Trophoblast cell (in vitro differentiated cells and primary cell): ENCODE measurements at regions not wholly inside any gene's neighbourhood (a gene's known extent, or its start where the extent isn't known, plus 50 kb on each side); places are given as distances from the start of the nearest gene placed in this dataset.

Source experiments
- DNase-seq, 2 donors: peaks; one replicate each; pipeline ENCODE4 v3.0.0-alpha.2; 2016
- H2AFZ ChIP-seq: 2 replicates; pipeline ENCODE4 v1.6.1; 2013; ENCODE audit warnings: low read length, moderate library complexity, mild to moderate bottlenecking; ENCODE audit not compliant: insufficient read depth, poor library complexity
- H2AK5ac ChIP-seq: 2 replicates; pipeline ENCODE4 v1.6.1; 2013; ENCODE audit warnings: mild to moderate bottlenecking, low read length
- H2BK120ac ChIP-seq: 2 replicates; pipeline ENCODE4 v1.6.1; 2013; ENCODE audit warnings: low read length, mild to moderate bottlenecking, moderate library complexity; ENCODE audit not compliant: insufficient read depth, poor library complexity
- H2BK12ac ChIP-seq: 2 replicates; pipeline ENCODE4 v1.6.1; 2013; ENCODE audit warnings: mild to moderate bottlenecking, low read length, moderate library complexity
- H2BK5ac ChIP-seq: 2 replicates; pipeline ENCODE4 v1.6.1; 2013; ENCODE audit warnings: low read length, low read depth, moderate library complexity, mild to moderate bottlenecking; ENCODE audit not compliant: poor library complexity
- H3K14ac ChIP-seq: 2 replicates; pipeline ENCODE4 v1.6.1; 2013; ENCODE audit warnings: mild to moderate bottlenecking, low read length
- H3K18ac ChIP-seq: 2 replicates; pipeline ENCODE4 v1.6.1; 2013; ENCODE audit warnings: mild to moderate bottlenecking, low read length
- H3K23ac ChIP-seq: 2 replicates; pipeline ENCODE4 v1.6.1; 2013; ENCODE audit warnings: low read length
- H3K27ac ChIP-seq: 2 replicates; pipeline ENCODE4 v1.5.1; 2013; ENCODE audit warnings: low read depth, mild to moderate bottlenecking, inconsistent platforms, low read length, moderate library complexity
- H3K27me3 ChIP-seq: 2 replicates; pipeline ENCODE4 v1.6.1; 2013; ENCODE audit warnings: inconsistent platforms, mild to moderate bottlenecking, low read length, moderate library complexity; ENCODE audit not compliant: insufficient read depth
- H3K36me3 ChIP-seq, 2 experiments: 1 replicate in 1 of 2; 2 replicates in 1 of 2; pipeline ENCODE4 v1.6.1; 2013; ENCODE audit warnings: low read length in 2 of 2, mild to moderate bottlenecking in 2 of 2, moderate library complexity in 1 of 2; ENCODE audit not compliant: insufficient read depth in 2 of 2, control insufficient read depth in 1 of 2
- H3K4ac ChIP-seq: 2 replicates; pipeline ENCODE4 v1.6.1; 2013; ENCODE audit warnings: low read depth, mild to moderate bottlenecking, low read length, moderate library complexity
- H3K4me1 ChIP-seq, 2 experiments: 1 replicate in 1 of 2; 2 replicates in 1 of 2; pipeline ENCODE4 v1.6.1; 2013; ENCODE audit warnings: low read length in 2 of 2, mild to moderate bottlenecking in 2 of 2, moderate library complexity in 1 of 2; ENCODE audit not compliant: insufficient read depth in 2 of 2, control insufficient read depth in 1 of 2
- H3K4me2 ChIP-seq: 2 replicates; pipeline ENCODE4 v1.6.1; 2013; ENCODE audit warnings: inconsistent platforms, mild to moderate bottlenecking, low read length, moderate library complexity
- H3K4me3 ChIP-seq: 2 replicates; pipeline ENCODE4 v1.5.1; 2013; ENCODE audit warnings: mild to moderate bottlenecking, low read depth, low read length, inconsistent platforms
- H3K79me1 ChIP-seq: one replicate; pipeline ENCODE4 v1.6.1; 2013; ENCODE audit warnings: low read length
- H3K79me2 ChIP-seq: 2 replicates; pipeline ENCODE4 v1.6.1; 2013; ENCODE audit warnings: low read length, mild to moderate bottlenecking; ENCODE audit not compliant: control insufficient read depth, insufficient read depth, poor library complexity
- H3K9ac ChIP-seq: 2 replicates; pipeline ENCODE4 v1.6.1; 2013; ENCODE audit warnings: mild to moderate bottlenecking, low read length
- H3K9me3 ChIP-seq: 2 replicates; pipeline ENCODE4 v1.6.1; 2013; ENCODE audit warnings: low read depth, mild to moderate bottlenecking, control low read depth, inconsistent platforms, low read length; ENCODE audit not compliant: insufficient read depth
- H4K12ac ChIP-seq: 2 replicates; pipeline ENCODE4 v1.6.1; 2013; ENCODE audit warnings: low read depth, mild to moderate bottlenecking, low read length, moderate library complexity
- H4K8ac ChIP-seq: 2 replicates; pipeline ENCODE4 v1.6.1; 2013; ENCODE audit warnings: low read depth, mild to moderate bottlenecking, low read length, moderate library complexity
- H4K91ac ChIP-seq: one replicate; pipeline ENCODE4 v1.6.1; 2013; ENCODE audit warnings: low read depth, mild to moderate bottlenecking, low read length, moderate library complexity
- WGBS: extraction: QIAGEN DNeasy Blood & Tissue Kit; methylation state at CpG from one replicate; pipeline ENCODE4 v1.1.7; 2013; ENCODE audit warnings: missing lambda C conversion rate; ENCODE audit not compliant: insufficient read length, insufficient coverage; ENCODE audit errors: extremely low coverage; 5-methylcytosine and 5-hydroxymethylcytosine counted together

- Histone ChIP-seq H4K12ac (no peak overlapping the region), H3K9ac (no peak overlapping the region), H3K36me3 (no peaks in the 10 kb centered on the region), H3K27ac (no peak overlapping the region), H2BK120ac (no peak overlapping the region), H2AK5ac (no peak overlapping the region), H2BK12ac (no peak overlapping the region), H3K9me3 (no peaks in the 10 kb centered on the region), H4K91ac (no peak overlapping the region), H3K4me2 (no peak overlapping the region), H3K27me3 (no peaks in the 10 kb centered on the region), H2BK5ac (no peak overlapping the region), H4K8ac (no peak overlapping the region), H3K14ac (no peak overlapping the region), H3K4ac (no peak overlapping the region), H2AFZ (no peak overlapping the region), H3K79me2 (no peaks in the 10 kb centered on the region), H3K23ac (no peak overlapping the region), H3K79me1 (no peaks in the 10 kb centered on the region), H3K18ac (no peak overlapping the region), H3K4me1 (peaks cover 3 to 6% of the 10 kb centered on the region in 2 experiments), H3K4me3 (no peak overlapping the region)
- WGBS = no CpG with 5 or more reads among the region's 3 CpGs
- DNase-seq = no peak
Observed at GRCh38 chr2:37425408-37425807, 81.0 kb downstream of the QPCT start.

- no peak overlapping the region for H4K91ac ChIP-seq
- no peak overlapping the region for H2BK5ac ChIP-seq
- H3K23ac ChIP-seq = no peak overlapping the region
- peaks cover 3 to 6% of the 10 kb centered on the region in 2 experiments for H3K4me1 ChIP-seq
- no peaks in the 10 kb centered on the region for H3K9me3 ChIP-seq
- no peak overlapping the region for H2BK120ac ChIP-seq
- H3K79me1 ChIP-seq = no peaks in the 10 kb centered on the region
- DNase-seq = peak; percentile 8 to 63
- H3K36me3 ChIP-seq = no peaks in the 10 kb centered on the region
- H3K4ac ChIP-seq = no peak overlapping the region
- H4K8ac ChIP-seq = no peak overlapping the region
- no peak overlapping the region for H3K27ac ChIP-seq
- H3K9ac ChIP-seq = no peak overlapping the region
- H4K12ac ChIP-seq = no peak overlapping the region
- no peak overlapping the region for H3K4me2 ChIP-seq
- H3K27me3 ChIP-seq = no peaks in the 10 kb centered on the region
- H3K4me3 ChIP-seq = no peak overlapping the region
- H2BK12ac ChIP-seq = no peak overlapping the region
- H2AFZ ChIP-seq = no peak overlapping the region
- no peak overlapping the region for H3K14ac ChIP-seq
- H3K79me2 ChIP-seq = no peaks in the 10 kb centered on the region
- no peak overlapping the region for H3K18ac ChIP-seq
- H2AK5ac ChIP-seq = no peak overlapping the region
Observed at GRCh38 chr2:37427241-37427640, 82.8 kb downstream of the QPCT start.

- Histone ChIP-seq H2AFZ (no peak overlapping the region), H4K8ac (no peak overlapping the region), H3K4ac (no peak overlapping the region), H3K27ac (no peak overlapping the region), H3K9me3 (no peaks in the 10 kb centered on the region), H3K79me1 (no peaks in the 10 kb centered on the region), H3K79me2 (no peaks in the 10 kb centered on the region), H2BK5ac (no peak overlapping the region), H3K23ac (no peak overlapping the region), H3K4me3 (no peak overlapping the region), H3K4me2 (no peak overlapping the region), H3K27me3 (no peaks in the 10 kb centered on the region), H3K36me3 (no peaks in the 10 kb centered on the region), H3K14ac (no peak overlapping the region), H4K91ac (no peak overlapping the region), H4K12ac (no peak overlapping the region), H3K18ac (no peak overlapping the region), H3K4me1 (no peaks in the 10 kb centered on the region), H2BK12ac (no peak overlapping the region), H2AK5ac (no peak overlapping the region), H3K9ac (no peak overlapping the region), H2BK120ac (no peak overlapping the region)
- no peak for DNase-seq
- WGBS = no CpG with 5 or more reads among the region's 2 CpGs
Observed at GRCh38 chr2:37436323-37436722, 91.9 kb downstream of the QPCT start.

- Histone ChIP-seq H3K4me3 (no peak overlapping the region), H3K4me2 (no peak overlapping the region), H3K27ac (no peak overlapping the region), H3K9ac (no peak overlapping the region), H3K79me2 (no peaks in the 10 kb centered on the region), H2AK5ac (no peak overlapping the region), H3K23ac (no peak overlapping the region), H3K14ac (no peak overlapping the region), H4K91ac (no peak overlapping the region), H3K9me3 (no peaks in the 10 kb centered on the region), H3K36me3 (no peaks in the 10 kb centered on the region), H3K4ac (no peak overlapping the region), H3K79me1 (no peaks in the 10 kb centered on the region), H2BK12ac (no peak overlapping the region), H2BK5ac (no peak overlapping the region), H2AFZ (no peak overlapping the region), H3K18ac (no peak overlapping the region), H4K8ac (no peak overlapping the region), H3K4me1 (no peaks in the 10 kb centered on the region), H4K12ac (no peak overlapping the region), H2BK120ac (no peak overlapping the region), H3K27me3 (no peaks in the 10 kb centered on the region)
- DNase-seq = no peak
Observed at GRCh38 chr2:37439131-37439642, 94.8 kb downstream of the QPCT start.
